Fibroblast of peridontal ligament (primary cell): ENCODE measurements at regions not wholly inside any gene's neighbourhood (a gene's known extent, or its start where the extent isn't known, plus 50 kb on each side); places are given as distances from the start of the nearest gene placed in this dataset.
"Not testable (repeated sequence)": the region's sequence is repeated elsewhere in the genome, so short reads cannot be mapped to it uniquely, and the experiment has no call there.

Source experiments
- DNase-seq: peaks from one replicate; pipeline ENCODE4 v3.0.0-alpha.2; 2010; ENCODE audit errors: extremely low read depth

GRCh38 chr2:57432528-57432927, 614.1 kb upstream of the VRK2 start:
- DNase-seq = no peak

- no peak for DNase-seq
These were observed 612.2 kb upstream of the VRK2 start for GRCh38 chr2:57434441-57434840.

DNA sequence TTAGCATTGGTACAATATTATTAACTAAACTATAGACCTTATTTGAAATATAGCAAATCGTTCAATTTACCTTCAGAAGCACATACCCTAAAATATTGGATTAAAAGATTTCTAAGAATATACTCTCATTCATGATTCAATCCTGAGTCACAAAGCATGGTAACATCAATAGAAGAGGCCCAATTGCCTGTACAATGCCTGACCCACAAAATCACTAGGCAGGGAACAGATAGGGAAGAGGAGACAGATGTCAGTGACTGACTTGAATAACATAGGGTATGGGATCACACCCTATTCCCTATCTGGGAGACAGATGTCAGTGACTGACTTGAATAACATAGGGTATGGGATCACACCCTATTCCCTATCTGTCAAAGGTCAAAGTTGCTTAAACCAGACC, 611.6 kb upstream of the VRK2 start:
- DNase-seq = no peak

GRCh38 chr2:57437077-57437476, 609.5 kb upstream of the VRK2 start:
- DNase-seq = no peak

DNA sequence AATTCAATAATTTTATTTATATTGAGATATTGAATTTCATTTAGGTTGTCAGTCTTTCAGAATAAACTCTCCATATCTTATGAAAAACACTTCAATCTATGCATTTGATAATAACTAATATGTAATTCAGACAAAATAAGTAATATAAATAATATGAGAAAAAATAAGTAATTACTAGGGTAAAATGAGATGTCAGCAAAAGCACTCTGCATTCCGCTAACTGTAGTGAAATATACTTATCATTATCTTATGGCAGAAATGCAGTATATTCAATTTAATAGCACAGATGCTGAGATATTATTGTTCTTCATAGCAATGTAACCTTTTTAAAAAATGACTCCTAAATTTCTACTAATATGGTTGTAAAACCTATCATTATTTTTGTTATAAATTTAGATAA, 606.2 kb upstream of the VRK2 start:
- no peak for DNase-seq

DNA sequence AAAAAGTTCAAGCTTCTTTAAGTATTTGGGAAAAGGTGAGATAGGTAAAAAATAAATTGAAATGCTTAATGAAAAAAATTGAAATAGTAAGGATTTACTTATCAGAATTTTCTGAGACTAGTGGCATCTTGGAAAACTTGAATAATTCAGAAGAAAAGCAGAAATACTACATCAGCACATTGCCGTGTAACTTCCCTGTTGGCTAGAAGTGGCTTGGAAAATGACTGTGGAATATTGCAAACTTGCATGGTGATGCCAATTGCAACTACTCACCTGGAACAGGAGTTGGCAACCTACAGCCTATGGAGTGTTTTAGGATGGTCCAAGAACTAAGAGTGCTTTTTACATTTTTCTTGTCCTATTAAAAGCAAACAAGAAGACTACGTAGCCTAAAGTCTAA, 603.5 kb upstream of the VRK2 start:
- DNase-seq = no peak

DNA sequence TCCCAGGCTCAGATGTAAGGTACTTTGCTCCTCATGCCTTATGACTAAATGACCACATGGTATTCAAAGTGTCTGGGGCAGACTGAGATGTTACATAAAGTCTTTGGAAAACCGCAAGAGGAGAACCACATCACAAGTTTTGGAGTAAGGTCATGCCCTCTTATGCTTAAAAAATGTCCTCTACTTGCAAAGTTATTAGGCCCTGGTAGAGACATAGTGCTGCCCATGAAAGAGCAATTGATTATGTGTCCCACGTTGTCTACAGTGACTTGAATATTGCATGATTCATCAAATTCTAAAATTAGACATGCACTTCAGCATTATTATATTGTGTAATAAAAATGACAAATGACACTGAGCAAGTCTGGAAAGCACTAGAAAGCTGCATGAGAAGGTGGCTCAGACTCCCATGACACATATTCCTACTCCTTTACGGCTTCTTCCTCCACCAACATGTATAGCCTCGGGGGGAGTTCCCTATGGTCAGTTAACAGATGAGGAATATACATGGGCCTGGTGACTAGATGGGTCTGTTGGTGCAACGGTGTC, 602.6 kb upstream of the VRK2 start:
- DNase-seq = no peak

DNA sequence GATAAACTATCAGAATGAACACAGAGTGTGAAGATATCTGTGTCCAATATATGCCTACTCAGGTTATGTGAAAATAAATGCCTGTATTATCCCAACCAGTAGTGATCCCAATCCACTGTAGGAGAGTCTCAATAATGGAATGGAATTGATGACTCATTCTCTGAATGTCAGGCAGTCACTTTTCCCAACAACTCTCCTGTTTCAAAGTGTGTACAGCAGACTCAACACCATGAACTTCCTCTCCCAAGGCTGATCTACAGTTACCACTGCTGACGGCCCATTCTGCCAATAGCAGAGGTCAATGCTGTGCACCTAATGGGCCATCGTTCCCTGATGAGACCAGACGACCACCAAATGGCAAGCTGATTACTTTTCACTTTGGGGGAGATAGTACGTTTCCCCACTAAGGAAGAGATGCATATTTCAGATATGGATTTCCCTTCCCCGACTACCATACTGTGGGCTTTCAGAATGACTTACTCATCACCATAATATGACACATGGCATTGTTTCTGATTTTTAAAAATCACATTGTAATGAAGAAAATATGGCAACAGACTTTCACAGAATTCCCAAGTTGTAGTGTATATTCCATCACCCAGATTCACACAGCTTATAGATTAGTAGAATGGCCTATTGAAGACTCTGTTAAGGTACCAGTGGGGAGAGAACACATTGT, 601.7 kb upstream of the VRK2 start:
- no peak for DNase-seq

DNA sequence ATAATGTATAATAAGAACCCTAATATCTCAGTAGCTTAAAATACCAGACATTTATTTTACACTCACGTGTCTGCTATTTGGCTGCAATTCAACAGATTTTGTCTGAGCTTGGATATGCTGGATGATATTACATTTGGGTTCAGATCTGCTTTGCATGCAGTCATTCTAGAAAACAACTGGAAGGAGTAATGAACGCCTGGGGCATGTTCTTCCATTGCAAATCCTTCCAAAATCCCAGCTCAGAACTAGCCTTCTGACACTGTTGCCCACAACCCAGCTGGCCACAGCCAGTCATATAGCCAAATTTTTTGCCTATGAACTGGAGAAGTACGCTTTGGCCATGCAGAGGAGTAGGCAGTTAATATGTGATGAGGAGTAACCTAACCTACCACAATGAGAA, 597.8 kb upstream of the VRK2 start:
- no peak for DNase-seq

GRCh38 chr2:57450170-57450569, 596.4 kb upstream of the VRK2 start:
- no peak for DNase-seq

DNA sequence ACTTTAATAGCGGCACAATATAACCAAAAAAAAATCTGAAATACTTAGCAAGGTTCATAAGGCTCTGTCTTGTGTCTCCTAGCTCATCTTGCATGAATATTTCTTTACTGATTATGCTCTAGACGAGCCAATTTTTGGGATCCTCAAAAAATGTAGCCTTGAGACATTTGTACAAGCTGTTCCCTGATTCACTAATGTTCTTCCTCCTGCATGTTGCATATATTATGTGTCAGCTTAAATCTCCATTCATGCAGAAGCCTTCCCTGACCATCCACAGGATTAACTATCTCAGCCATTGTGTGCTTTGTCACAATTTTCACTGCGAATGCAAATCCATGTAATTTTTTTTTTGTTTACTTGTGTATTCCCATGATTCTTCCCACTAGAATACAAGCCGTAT, 594.0 kb upstream of the VRK2 start:
- no peak for DNase-seq

DNA sequence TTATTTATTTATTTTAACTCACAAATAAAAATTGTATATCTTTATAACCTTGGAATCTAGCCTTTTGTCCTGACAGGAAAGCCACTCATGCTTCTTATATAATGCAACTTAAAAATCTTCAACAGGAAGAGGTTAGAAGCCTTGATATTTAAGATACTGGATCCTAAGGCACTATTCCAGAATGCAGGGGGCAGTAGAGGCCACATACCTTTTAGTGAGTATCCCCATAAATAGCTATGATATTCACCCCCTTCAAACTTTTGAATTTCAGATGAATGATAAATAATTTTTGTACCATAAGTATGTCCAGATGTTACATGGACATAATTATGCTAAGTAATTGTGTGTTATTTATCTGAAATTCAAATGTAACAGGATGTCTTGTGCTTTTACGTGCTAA, 592.7 kb upstream of the VRK2 start:
- DNase-seq = no peak

DNA sequence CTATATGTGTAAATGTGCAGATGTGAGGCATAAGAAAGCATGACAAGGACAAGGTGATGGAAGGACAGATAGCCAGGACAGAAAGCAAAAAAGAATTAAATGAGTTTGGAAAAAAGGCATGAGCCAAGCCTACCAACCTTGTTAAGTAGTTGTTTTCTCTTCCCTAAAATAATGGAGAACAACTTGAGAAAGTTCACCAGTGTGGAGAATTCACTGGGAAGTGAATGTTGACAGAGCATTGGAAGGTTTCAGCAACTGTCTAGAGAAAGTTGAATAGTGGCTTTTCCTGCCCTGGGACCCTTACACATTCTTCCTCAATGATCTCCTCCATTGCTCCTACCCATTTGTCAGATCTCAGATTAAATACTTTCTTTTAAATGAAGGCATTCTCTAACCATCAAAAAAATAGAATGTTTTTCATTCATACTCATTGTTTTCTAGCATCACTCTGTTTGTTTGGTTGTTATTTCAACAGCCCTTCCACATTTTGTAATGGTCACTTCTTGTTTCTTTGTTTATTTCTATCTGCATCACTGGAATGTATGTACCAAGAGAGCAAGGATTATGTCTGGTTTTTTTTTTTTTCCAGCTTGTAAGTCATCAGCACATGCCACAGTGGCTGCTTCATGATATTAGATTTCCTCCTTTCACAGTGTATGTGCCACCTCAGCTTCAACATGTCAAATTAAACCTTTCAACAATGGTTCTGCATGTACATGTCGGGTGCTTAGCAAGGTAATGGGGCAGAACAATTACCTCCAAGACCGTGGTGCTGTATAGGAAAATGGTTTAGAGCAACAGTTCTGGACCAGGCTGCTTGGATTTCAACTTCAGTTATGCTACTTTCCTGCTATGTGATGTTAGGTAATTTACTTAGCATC, 586.0 kb upstream of the VRK2 start:
- no peak for DNase-seq

- DNase-seq = no peak
These were observed 585.0 kb upstream of the VRK2 start for GRCh38 chr2:57461624-57462023.

GRCh38 chr2:57465067-57465466, 581.5 kb upstream of the VRK2 start:
- DNase-seq = no peak

DNA sequence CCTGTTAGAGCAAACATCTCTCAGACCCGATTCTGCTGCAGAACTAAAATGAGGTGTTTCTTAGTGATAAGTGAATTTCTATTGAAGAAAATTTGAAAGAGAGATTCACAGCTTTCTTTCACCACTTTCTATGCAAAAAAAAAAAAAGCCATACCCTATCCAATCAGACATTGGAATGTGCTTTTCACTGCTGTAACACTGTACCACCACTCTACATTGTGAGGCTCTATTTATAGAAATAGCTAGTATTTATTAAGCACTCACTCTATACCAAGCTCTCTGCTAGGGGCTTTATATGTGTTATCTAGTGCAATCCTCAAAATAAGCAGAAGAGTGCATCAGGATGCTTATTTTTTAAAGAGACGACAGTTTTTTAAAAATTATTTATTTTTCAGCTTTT, 580.6 kb upstream of the VRK2 start:
- DNase-seq = no peak

DNA sequence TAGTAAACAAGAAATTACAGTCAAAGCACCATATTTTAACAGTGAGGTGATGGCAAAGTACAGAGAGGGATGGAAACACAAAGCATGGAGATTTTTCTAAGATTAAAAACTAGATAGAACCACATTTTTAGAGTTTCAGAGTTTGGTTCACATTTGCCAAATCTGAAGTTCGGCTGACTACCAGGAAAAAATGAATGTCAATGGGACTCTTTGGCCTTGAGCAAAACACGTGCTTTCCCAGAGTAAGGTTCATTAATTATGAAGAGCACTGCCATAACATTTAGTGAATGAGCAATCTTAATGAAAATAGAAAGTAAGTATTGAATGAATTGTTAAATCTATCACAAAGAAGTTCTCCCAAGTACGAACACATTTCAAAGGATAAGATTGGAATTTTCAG, 571.2 kb upstream of the VRK2 start:
- DNase-seq = no peak

DNA sequence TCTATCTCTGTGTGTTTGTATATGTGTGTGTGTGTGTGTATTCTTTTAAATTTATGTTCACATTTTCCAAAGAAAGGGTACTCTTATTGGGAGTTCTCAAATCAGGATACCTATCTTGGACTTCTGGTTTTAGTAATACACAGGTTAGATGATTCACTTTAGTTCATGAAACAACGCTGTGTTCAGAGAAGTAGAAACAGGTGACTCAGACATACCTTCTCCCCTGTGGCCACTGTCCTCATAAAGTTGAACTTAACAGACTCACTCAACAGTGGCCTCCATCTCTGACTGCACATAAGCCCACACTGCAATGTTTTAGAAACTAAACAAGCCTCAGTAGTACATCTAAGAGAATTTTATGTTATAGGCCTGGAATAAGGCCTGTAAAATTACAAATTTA, 566.6 kb upstream of the VRK2 start:
- DNase-seq = no peak

DNA sequence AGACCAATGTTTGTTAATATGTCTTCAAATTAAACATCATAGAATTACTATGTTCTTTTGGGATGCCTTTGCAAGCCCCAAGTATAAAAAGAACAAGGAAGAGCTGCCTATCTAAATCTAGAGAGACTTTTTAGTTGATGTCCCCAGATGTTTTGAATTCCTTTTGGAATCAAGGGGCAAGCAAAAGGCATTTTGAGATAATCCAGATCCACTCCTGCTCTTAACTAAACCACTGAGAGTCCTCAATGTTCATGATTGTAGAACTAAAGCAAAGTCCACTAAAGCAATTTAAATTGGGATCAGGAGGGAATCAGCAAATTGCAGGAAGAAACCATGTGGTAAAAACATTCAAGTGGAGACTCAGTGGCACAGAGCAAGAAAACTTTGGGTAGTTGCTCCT, 558.5 kb upstream of the VRK2 start:
- no peak for DNase-seq

GRCh38 chr2:57490741-57491140, 555.9 kb upstream of the VRK2 start:
- DNase-seq = no peak

DNA sequence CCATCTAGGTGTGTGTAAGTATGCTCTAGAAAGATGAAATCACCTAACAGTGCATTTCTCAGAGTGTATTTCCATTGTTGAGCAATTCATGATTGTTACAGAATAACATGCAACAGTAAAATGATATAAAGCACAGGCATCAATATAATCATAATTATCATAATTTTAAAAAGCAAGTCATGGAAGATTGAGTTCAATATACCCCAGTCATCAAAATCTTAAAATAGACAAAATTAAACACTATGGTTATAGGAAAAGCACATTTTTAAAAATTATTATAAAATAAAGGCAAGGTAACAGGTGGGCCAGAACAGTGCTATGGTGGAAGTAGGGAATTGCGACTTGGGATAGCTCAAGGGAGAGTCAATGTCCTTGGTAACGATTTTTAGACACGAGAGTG, 555.4 kb upstream of the VRK2 start:
- DNase-seq = no peak

DNA sequence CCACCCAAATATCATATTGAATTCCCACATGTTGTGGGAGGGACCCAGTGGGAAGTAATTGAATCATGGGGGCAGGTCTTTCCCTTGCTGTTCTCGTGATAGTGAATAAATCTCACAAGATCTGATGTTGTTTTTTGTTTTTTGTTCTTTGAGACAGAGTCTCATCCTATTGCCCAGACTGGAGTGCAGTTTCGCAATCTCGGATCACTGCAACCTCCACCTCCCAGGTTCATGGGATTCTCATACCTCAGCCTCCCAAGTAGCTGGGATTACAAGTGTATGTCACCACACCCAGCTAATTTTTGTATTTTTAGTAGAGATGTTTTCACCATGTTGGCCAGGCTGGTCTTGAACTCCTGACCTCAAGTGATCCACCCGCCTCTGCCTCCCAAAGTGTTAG, 552.6 kb upstream of the VRK2 start:
- DNase-seq = not testable (repeated sequence)

DNA sequence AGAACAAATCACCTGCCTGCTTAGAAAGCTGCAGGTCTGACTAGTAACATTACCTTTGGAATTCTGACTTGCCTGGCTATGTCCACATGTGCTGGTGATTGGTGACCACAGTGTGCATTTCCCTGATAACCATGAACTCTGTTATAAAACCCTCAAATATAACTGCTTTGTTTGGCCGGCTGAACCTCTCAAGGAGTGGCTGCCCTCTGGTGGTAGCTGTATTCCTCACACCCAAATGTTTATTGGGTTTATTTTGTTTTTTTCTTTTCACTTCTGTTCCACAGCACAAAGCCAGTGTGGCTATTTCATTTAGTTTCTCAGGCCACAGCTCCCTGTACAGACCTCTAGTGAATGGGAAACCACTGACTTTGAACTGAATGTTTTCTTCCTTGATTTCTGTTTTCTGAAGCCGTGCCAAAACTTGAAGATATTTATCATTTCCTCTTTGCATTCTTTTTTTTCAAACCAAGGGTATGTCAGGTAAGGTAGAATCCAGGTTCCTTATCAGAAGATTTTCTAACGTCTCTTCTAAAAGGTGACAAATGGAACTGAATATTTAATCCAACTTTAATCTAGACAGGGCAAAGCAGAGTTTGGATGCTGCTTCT, 549.0 kb upstream of the VRK2 start:
- DNase-seq = peak; percentile 53
